ENCODE measurements at regions not wholly inside any gene's neighbourhood (a gene's known extent, or its start where the extent isn't known, plus 50 kb on each side); places are given as distances from the start of the nearest gene placed in this dataset.

GRCh38 chr16:49216593-49216992, 65.0 kb downstream of the CBLN1 start:
- ATAC-seq: no peak
- Mint-ChIP-seq H3K36me3 (ENCODE audit: low read depth) (no peaks in the 10 kb centered on the region), H3K27me3 (no peaks in the 10 kb centered on the region)

DNA sequence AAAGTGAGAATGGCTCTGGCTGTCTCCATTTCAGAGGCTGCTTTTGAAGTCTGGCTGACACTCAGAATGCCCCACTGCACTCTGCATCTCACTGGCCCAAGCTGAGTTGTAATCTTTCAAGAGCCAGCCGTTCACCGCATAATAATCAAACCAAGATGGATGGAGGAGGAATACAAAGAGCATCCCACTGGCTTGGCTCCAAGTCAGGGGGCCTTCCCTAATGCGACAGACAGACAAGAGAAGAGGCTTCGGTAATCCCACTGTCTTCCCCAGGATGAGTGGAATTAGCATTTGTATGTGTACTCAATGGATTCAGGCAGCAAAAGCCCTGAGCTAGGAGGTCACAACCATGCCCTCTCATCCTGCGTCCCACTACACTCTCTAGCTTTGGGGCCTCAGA, 68.0 kb downstream of the CBLN1 start:
- Mint-ChIP-seq H3K4me3 (no peak overlapping the region), H3K36me3 (ENCODE audit: low read depth) (no peaks in the 10 kb centered on the region), H3K27me3 (no peaks in the 10 kb centered on the region), H3K27ac (no peak overlapping the region), H3K4me1 (no peaks in the 10 kb centered on the region)
- H3K9me3 ChIP-seq (ENCODE audit: control insufficient read depth, low read length, poor library complexity, severe bottlenecking): no peaks in the 10 kb centered on the region
- ATAC-seq (no peak), DNase-seq (no peak)

More at GRCh38 chr16:49216593-49216992, 65.0 kb downstream of the CBLN1 start:
- no peak for DNase-seq
- H3K9me3 ChIP-seq (ENCODE audit: control insufficient read depth, low read length, poor library complexity, severe bottlenecking): no peaks in the 10 kb centered on the region
- Mint-ChIP-seq H3K27ac (no peak overlapping the region), H3K4me3 (no peak overlapping the region), H3K4me1 (no peaks in the 10 kb centered on the region)

- ATAC-seq (no peak), DNase-seq (no peak)
- Mint-ChIP-seq H3K36me3 (ENCODE audit: low read depth) (no peaks in the 10 kb centered on the region), H3K4me3 (no peak overlapping the region), H3K4me1 (no peaks in the 10 kb centered on the region), H3K27ac (no peak overlapping the region), H3K27me3 (no peaks in the 10 kb centered on the region)
- no peaks in the 10 kb centered on the region for H3K9me3 ChIP-seq (ENCODE audit: control insufficient read depth, low read length, poor library complexity, severe bottlenecking)
Observed at GRCh38 chr16:49204191-49204590, 77.4 kb downstream of the CBLN1 start.

DNA sequence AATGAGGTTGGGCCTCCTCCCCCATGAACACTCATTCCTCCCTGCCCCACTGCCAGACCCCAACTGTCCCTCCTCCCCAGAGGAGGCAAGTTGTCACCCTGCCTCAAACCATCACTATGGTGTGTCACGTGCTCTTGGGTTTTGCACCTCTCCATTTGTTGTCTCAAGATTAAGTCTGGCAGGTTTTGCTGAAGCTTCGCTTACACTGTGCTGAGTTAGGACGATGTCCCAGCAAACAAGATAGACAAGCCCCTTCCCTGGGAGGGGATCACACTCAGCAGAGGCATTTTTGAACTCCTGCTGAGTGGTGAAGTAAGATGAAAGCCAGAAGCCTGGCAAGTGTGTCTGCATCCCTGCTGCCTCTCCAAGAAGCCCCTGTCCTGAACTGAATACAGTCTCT, 78.3 kb downstream of the CBLN1 start:
- H3K4me1 Mint-ChIP-seq: no peaks in the 10 kb centered on the region
- ATAC-seq: no peak
- H3K36me3 Mint-ChIP-seq (ENCODE audit: low read depth): no peaks in the 10 kb centered on the region
- H3K9me3 ChIP-seq (ENCODE audit: control insufficient read depth, low read length, poor library complexity, severe bottlenecking): no peaks in the 10 kb centered on the region
- H3K27ac Mint-ChIP-seq: no peak overlapping the region
- no peaks in the 10 kb centered on the region for H3K27me3 Mint-ChIP-seq
- no peak overlapping the region for H3K4me3 Mint-ChIP-seq
- DNase-seq: no peak

DNA sequence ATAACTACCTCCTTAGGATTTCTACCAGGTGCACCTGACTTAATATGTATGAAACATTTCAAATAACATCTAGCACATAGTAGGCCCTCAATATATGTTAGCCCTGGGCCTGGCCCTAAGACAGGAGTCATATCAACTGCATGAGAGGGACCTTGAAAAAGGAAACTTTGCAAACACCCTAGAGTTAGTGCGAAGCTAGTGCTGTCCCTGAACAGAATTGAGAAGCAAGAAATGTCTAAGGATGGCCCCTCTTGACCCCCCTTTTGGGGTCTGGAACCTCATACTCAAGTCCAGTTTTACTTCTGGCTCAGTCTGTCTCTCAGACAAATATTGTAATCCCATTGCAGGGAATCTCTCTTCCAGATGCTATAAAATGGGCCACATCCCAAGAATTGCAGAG, 80.5 kb downstream of the CBLN1 start:
- ATAC-seq (no peak), DNase-seq (no peak)
- H3K36me3 Mint-ChIP-seq (ENCODE audit: low read depth): no peaks in the 10 kb centered on the region
- no peak overlapping the region for H3K4me3 Mint-ChIP-seq
- H3K27me3 Mint-ChIP-seq: no peaks in the 10 kb centered on the region
- no peak overlapping the region for H3K27ac Mint-ChIP-seq
- H3K9me3 ChIP-seq (ENCODE audit: control insufficient read depth, low read length, poor library complexity, severe bottlenecking): no peaks in the 10 kb centered on the region
- H3K4me1 Mint-ChIP-seq: no peaks in the 10 kb centered on the region

- no peaks in the 10 kb centered on the region for H3K36me3 Mint-ChIP-seq (ENCODE audit: low read depth)
- H3K27me3 Mint-ChIP-seq: no peaks in the 10 kb centered on the region
- DNase-seq (no peak), ATAC-seq (no peak)
- H3K4me1 Mint-ChIP-seq: no peaks in the 10 kb centered on the region
- H3K4me3 Mint-ChIP-seq: no peak overlapping the region
- no peak overlapping the region for H3K27ac Mint-ChIP-seq
- H3K9me3 ChIP-seq (ENCODE audit: control insufficient read depth, low read length, poor library complexity, severe bottlenecking): no peaks in the 10 kb centered on the region
Observed at GRCh38 chr16:49200223-49200820, 81.3 kb downstream of the CBLN1 start.

- ATAC-seq: no peak
- Mint-ChIP-seq H3K36me3 (ENCODE audit: low read depth) (no peaks in the 10 kb centered on the region), H3K4me1 (no peaks in the 10 kb centered on the region), H3K4me3 (no peak overlapping the region), H3K27me3 (no peaks in the 10 kb centered on the region), H3K27ac (no peak overlapping the region)
- no peak for DNase-seq
- H3K9me3 ChIP-seq (ENCODE audit: control insufficient read depth, low read length, poor library complexity, severe bottlenecking): no peaks in the 10 kb centered on the region
Observed at GRCh38 chr16:49195237-49195548, 86.4 kb downstream of the CBLN1 start.

DNA sequence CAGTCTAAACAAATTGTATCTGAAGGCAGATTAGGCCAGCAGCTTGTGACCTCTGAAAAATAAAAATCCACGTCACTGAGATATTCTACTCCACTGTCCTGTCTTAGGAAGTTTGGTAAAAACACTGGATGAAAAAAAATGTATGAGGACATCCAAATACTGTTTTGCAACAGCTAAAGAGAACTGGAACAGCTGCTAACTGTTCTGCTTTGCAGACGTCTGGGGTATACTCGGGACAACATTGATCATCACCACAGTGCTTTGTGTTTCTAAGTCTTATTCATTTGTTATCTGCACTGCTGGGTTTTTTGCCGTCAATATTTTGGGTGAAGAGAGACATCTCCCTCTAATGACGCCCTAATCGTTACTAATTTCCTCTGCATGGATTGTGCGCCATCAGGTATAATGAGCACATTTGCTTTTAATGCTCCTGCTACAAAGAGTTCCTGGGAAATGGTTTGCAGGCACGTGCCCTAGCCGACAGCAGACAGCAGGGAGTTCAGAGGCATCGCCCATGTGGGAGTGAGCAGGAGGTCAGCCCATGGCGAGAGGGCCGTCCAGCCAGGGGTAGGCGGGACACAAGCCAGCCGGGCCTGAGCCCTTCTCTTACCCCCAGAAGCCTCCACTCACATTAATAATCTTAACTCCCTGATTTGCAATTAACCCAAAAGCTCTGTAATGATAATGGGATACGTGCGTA, 87.0 kb downstream of the CBLN1 start:
- Mint-ChIP-seq H3K36me3 (ENCODE audit: low read depth) (no peaks in the 10 kb centered on the region), H3K27ac (no peak overlapping the region), H3K4me3 (no peak overlapping the region), H3K4me1 (no peaks in the 10 kb centered on the region), H3K27me3 (no peaks in the 10 kb centered on the region)
- ATAC-seq (no peak), DNase-seq (no peak)
- H3K9me3 ChIP-seq (ENCODE audit: control insufficient read depth, low read length, poor library complexity, severe bottlenecking): no peaks in the 10 kb centered on the region

- ATAC-seq: no peak
- H3K27ac Mint-ChIP-seq: no peak overlapping the region
Observed at GRCh38 chr16:49193596-49193995, 88.0 kb downstream of the CBLN1 start.

DNA sequence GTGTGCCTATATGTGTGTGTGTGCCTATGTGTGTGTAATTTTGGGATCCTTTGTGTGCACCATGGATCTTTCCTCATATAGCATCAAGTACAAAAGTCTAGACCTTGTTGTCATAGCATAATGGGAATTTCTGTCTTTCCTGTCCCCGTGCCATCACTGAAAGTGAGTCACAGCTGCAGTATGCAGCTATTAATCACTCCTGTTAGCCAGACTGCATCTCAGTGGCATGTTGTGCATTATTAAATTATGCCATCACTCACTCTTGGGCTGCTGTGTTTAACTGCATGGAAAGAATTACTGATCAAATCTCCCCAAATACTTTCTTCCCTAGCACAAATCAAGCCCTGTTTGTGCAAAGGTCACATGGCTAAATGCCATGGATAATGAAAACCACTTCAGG, 92.4 kb downstream of the CBLN1 start:
- DNase-seq (no peak), ATAC-seq (no peak)
- Mint-ChIP-seq H3K27ac (no peak overlapping the region), H3K36me3 (ENCODE audit: low read depth) (no peaks in the 10 kb centered on the region), H3K4me1 (no peaks in the 10 kb centered on the region), H3K27me3 (no peaks in the 10 kb centered on the region), H3K4me3 (no peak overlapping the region)
- H3K9me3 ChIP-seq (ENCODE audit: control insufficient read depth, low read length, poor library complexity, severe bottlenecking): no peaks in the 10 kb centered on the region

More at GRCh38 chr16:49193596-49193995, 88.0 kb downstream of the CBLN1 start:
- H3K27me3 Mint-ChIP-seq: no peaks in the 10 kb centered on the region
- DNase-seq: no peak
- no peak overlapping the region for H3K4me3 Mint-ChIP-seq
- no peaks in the 10 kb centered on the region for H3K36me3 Mint-ChIP-seq (ENCODE audit: low read depth)
- H3K4me1 Mint-ChIP-seq: no peaks in the 10 kb centered on the region
- H3K9me3 ChIP-seq (ENCODE audit: control insufficient read depth, low read length, poor library complexity, severe bottlenecking): no peaks in the 10 kb centered on the region

DNA sequence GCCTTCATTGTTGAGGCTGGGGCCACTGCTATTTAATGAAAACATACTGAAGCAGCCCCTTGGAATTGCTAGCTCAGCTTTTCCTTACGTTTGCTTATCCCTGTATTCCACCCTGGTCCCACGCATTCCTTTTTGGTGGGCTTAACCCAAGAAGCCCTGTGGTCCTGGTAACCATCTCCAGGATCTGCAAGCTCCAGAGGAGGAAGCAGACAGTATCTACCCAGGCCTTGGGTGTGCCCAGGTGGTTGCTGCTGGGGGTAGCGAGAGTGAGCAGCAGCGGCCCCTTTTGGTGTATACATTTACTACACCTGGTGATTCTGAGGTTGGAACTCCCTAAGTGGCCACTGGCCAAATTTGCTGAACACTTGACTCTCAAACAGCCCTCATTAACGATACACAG, 97.7 kb downstream of the CBLN1 start:
- Mint-ChIP-seq H3K4me1 (no peaks in the 10 kb centered on the region), H3K36me3 (ENCODE audit: low read depth) (no peaks in the 10 kb centered on the region), H3K27ac (no peak overlapping the region), H3K4me3 (no peak overlapping the region), H3K27me3 (no peaks in the 10 kb centered on the region)
- ATAC-seq (no peak), DNase-seq (no peak)
- H3K9me3 ChIP-seq (ENCODE audit: control insufficient read depth, low read length, poor library complexity, severe bottlenecking): no peaks in the 10 kb centered on the region

DNA sequence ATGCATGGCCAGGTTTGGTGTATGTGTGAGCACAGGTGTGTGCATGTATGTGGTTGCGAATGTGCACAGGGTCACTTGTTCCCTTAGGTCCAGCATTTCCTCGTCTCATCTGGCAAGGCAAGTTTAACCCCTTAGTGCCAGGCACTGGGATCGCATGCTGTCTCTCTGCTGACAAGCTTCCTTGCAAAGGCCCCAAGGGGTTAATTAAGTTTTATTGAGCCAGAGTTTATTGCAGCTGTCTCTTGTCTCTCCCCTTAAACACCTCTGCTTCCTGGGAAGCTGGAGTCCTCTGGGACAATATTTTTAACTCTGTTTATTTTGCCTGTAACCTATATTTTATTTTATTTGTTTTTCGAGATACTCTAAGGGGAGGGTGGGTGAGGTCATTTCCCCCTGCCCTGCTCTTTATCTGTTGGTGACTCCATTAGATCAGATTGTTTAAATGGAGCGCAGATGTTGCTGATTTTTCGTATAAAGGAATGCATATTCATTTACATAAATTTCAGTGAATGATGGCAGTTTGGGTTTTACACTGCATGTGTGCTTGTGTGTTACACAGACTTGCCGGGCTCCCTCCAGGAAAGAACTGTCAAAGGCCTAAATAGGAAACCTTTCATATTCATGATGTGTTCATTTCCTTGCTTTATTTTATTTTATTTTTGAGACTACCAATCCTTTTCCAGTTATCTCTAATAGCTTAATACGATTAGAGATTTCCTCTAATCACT, 99.7 kb downstream of the CBLN1 start:
- no peak overlapping the region for H3K27ac Mint-ChIP-seq
- no peak overlapping the region for H3K4me3 Mint-ChIP-seq
- DNase-seq (no peak), ATAC-seq (no peak)
- no peaks in the 10 kb centered on the region for H3K9me3 ChIP-seq (ENCODE audit: control insufficient read depth, low read length, poor library complexity, severe bottlenecking)
- H3K36me3 Mint-ChIP-seq (ENCODE audit: low read depth): no peaks in the 10 kb centered on the region
- H3K4me1 Mint-ChIP-seq: no peaks in the 10 kb centered on the region
- H3K27me3 Mint-ChIP-seq: peaks cover 4% of the 10 kb centered on the region

GRCh38 chr16:49179714-49180330, 101.8 kb downstream of the CBLN1 start:
- Mint-ChIP-seq H3K36me3 (ENCODE audit: low read depth) (no peaks in the 10 kb centered on the region), H3K4me3 (no peak overlapping the region), H3K27ac (no peak overlapping the region), H3K27me3 (peaks cover 4% of the 10 kb centered on the region), H3K4me1 (no peaks in the 10 kb centered on the region)
- no peaks in the 10 kb centered on the region for H3K9me3 ChIP-seq (ENCODE audit: control insufficient read depth, low read length, poor library complexity, severe bottlenecking)
- DNase-seq (no peak), ATAC-seq (no peak)
